Stimulated activated CD8-positive, alpha-beta memory T cell treated with anti-CD3 and anti-CD28 coated beads, Interleukin-15, amount 100 ng/mL, for 24 hours (primary cell): ENCODE measurements at regions not wholly inside any gene's neighbourhood (a gene's known extent, or its start where the extent isn't known, plus 50 kb on each side); places are given as distances from the start of the nearest gene placed in this dataset.
A peak's percentile ranks its signal among the peaks of the same experiment; 100 is the strongest.
"Not testable (repeated sequence)": the region's sequence is repeated elsewhere in the genome, so short reads cannot be mapped to it uniquely, and the experiment has no call there.

Experiments used
- DNase-seq: peaks from one replicate; pipeline ENCODE4 v3.0.0-alpha.2; 2020; ENCODE audit warnings: low read depth

DNA sequence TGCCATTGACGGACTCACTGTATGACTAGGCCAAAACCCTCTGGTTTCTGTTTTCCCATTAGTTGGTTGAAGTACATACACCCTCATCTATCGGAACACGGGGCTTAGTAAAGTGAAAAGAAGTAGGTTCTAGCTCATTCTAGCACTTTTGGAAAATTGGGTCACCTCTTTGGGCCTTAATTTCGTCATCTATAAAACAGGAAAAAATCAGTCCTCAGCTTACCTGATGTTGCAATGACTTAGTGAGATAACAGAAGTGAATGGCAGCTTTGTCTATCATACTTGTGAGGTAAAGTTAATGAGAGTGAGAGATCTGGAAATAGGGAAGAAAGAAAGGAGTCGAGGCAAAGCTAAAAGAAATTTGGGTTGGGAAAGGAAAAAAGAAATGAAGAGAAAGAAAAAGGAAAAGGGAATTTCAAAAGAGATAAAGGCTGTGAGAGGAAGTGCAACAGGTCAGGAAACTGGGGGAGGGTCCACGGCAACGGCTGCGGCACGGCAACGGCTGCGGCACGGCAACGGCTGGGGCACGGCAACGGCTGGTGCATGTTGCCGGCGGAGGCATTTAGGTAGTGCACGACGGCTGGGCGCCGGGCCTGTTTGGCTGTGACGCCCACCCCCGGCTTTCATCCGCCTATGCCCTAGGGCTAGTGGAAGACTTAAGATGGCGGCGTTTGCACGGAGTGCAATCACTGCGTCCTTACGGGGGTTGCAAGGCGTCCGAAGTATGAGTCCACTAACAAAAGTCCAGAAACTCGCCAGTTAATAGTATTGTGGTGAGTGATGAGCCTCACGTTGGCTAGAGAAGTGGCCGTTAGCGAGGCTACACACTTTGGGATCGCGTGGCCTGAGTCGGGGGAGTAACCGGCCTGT, 91.4 kb upstream of the XIST start:
- DNase-seq, result peak; percentile 50

- no peak for DNase-seq
Measured at GRCh38 chrX:73940893-73941470, 88.5 kb upstream of the XIST start.

- not testable (repeated sequence) for DNase-seq
Measured at GRCh38 chrX:73937843-73938242, 85.3 kb upstream of the XIST start.

GRCh38 chrX:73932522-73932921, 80.0 kb upstream of the XIST start:
- no peak for DNase-seq

GRCh38 chrX:73930300-73930699, 77.8 kb upstream of the XIST start:
- DNase-seq, result no peak

- no peak for DNase-seq
Measured at GRCh38 chrX:73922856-73923455, 70.4 kb upstream of the XIST start.

DNA sequence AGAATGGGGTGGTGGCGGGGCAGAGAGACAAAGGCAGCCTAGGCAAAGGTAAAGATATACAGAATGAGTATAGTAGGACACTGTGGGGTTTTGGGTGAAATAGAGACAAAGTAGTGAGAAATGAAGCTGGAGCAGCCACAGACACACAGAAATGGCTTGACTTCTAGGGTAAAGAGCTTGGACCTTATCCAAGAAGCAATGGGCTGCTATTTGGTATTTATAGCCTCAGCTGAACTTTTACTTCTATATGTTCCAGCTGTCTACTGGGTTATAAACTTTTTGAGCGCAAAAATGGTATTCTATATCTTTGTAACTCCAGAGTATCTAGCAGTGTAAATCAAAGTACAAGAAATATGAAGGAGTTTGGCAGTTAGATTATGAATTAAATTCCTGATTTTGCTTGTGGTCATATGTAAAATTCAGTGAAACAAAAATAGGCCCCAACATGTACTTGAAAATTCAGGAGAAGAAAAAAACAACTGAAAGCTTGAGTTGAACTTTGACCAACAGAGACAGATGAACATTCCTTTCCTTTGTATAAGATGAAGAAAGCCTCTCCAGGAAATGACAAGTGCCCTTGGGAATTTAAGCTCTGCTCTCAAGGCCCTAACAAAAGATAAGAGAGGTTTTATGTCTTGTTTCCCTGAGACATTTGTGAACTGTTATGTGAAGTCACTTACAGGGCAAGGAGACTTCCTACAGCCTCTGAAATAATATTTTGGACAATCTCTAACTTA, 64.6 kb upstream of the XIST start:
- no peak for DNase-seq

DNA sequence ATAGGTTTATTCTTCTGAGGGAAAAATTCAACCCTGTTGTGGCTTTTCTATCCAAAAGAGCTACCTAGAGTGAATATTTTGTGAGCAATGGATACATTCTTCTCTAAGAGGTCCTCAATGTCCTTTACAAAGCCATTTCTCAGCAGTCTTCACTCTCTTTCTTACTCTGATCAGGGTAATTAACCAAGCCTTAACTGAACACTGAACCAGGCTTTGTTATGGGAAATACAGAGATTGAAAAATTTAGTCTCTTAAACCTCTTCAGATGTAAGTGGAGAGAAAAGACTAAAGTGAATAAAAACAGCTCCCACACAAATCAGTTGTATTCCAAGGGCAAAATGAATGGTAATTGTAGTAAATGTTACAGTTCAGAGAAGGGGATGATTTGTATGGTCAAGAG, 64.0 kb upstream of the XIST start:
- DNase-seq, result no peak

DNA sequence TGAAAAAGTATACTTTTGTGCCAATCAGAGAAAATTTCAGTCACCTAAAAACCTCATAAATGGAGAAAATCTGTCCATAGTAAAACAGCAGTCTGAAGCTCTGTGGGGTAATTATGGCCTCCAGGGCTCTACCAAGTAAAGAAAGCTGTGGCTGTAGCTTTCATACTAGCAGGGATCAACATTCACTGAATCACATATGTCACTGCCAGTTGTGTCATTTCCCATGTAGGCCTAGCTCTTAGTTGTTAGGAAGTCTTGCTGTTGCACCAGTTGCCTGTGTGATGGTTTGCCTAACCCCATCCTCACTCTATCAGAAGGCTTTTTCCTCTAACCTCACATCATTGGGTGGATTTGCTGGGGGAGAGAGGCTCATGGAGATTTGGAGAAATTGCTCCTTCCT, 62.3 kb upstream of the XIST start:
- DNase-seq, result not testable (repeated sequence)

DNA sequence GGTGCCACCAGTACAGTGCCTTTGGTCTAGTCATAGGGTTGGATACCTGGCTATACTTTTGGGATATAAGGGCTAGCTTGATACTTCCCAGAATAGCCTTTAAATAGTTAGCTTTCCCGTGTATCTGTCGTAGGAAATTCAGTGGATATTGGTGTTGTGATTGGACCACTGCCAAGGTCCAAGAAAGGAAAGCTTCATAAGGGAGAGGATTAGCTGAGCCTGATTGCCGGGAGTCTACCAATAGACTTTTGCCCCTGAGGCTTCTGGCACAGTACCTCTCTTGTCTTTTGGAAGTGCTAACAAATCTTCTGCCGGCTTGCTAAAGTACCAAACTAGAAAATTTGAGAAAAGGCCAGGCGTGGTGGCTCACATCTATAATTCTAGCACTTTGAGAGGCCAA, 61.1 kb upstream of the XIST start:
- DNase-seq, result no peak

DNA sequence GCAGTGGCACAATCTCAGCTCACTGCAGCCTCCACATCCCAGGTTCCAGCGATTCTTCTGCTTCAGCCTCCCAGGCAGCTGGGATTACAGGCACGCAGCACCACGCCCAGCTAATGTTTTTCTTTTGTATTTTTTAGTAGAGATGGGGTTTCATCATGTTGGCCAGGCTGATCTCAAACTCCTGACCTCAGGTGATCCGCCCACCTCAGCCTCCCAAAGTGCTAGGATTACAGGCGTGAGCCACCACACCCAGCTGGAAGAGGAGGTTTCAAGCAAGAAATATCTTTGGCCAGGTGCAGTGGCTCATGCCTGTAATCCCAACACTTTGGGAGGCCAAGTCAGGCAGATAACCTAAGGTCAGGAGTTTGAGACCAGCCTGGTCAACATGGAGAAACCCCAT, 59.4 kb upstream of the XIST start:
- DNase-seq, result not testable (repeated sequence)

- DNase-seq, result not testable (repeated sequence)
Measured at GRCh38 chrX:73905749-73906374, 53.3 kb upstream of the XIST start.

- no peak for DNase-seq
Measured at GRCh38 chrX:73903941-73904340, 51.4 kb upstream of the XIST start.
